HPDE6-E6E7 (cell line): ENCODE measurements at regions not wholly inside any gene's neighbourhood (a gene's known extent, or its start where the extent isn't known, plus 50 kb on each side); places are given as distances from the start of the nearest gene placed in this dataset.

Experiments used
- DNase-seq: peaks from one replicate; pipeline ENCODE4 v3.0.0; 2011; ENCODE audit warnings: missing footprints; ENCODE audit errors: extremely low spot score

DNA sequence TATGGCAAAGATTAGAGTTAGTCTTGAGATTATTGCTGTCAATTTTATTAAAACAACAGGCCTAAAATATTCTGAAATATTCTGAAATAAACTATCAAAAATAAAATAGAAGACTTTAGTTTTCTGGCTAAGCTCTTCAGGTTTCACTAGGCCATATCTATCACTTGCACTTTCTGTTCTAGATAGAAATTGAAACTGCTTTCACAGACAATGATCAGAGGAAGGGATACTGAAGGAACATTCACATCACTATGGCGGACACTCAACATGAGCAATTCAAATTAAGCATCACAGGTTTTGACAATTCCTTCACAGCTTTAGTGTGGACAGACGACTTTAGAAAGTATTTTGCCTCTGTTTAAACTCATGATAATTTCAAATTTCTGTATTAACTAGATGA, 586.4 kb upstream of the REG3G start:
- no peak for DNase-seq

GRCh38 chr2:78455586-78455985, 569.9 kb upstream of the REG3G start:
- no peak for DNase-seq

DNA sequence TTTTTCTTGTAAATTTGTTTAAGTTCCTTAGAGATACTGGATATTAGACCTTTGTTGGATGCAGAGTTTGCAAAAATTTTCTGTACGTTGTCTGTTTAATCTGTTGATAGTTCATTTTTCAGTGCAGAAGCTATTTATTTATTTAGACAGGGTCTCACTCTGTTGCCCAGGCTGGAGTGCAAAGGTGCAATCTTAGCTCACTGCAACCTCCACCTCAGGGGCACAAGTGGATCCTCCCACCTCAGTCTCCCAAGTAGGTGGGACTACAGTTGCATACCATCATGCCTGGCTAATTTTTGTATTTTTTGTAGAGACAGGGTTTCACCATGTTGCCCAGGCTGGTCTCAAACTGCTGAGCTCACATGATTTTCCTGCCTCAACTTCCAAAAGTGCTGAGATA, 568.2 kb upstream of the REG3G start:
- no peak for DNase-seq

- no peak for DNase-seq
These were observed 559.8 kb upstream of the REG3G start for GRCh38 chr2:78465707-78466106.

DNA sequence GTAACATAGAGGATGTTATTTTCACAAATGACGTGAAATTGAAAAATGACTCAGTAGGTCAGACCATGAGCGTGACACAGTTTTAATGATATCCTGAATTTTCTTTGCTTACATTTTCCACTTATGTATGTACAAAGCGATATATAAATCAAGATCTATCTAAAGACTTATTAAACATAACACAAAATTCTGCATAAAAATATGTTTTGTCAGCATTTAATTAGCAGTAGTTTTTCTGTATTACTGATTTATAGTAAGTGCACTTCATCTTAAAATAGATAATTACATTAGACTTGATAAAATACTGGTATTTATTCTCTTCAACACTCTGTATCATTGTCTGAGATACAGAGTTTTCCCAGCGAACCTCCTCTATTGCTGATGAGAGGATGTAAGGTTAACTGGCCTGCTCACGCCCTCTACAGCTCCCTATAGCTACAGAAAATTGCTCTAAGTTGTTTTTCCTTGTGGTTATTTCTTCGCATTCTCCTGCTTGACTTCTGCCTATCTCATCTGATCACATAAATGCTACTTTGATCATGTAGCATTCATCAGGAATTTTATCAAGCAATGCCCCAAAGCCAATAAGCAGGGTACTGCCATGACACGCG, 548.8 kb upstream of the REG3G start:
- no peak for DNase-seq

GRCh38 chr2:78486565-78486964, 538.9 kb upstream of the REG3G start:
- DNase-seq, result no peak

DNA sequence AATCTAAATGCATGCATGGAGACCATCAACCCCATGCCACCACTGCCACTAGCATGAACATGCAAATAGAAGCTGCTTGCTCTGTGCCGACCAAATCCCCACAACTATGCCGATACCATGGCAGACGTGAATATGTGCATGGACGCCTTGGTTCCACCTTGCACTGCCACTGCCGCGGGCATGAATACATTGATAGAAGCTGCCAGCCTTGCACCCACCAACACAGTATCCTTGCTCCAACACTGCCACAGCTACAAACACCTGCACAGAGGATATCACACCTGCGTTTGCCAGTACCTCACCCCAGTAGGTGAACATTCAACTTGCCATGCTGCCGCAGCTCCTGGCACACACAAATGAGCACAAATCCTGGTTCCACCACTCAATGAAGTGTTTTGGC, 527.4 kb upstream of the REG3G start:
- DNase-seq, result no peak

- no peak for DNase-seq
These were observed 519.2 kb upstream of the REG3G start for GRCh38 chr2:78506301-78506700.

GRCh38 chr2:78521938-78522337, 503.6 kb upstream of the REG3G start:
- DNase-seq, result no peak

- no peak for DNase-seq
These were observed 492.6 kb upstream of the REG3G start for GRCh38 chr2:78532762-78533379.

DNA sequence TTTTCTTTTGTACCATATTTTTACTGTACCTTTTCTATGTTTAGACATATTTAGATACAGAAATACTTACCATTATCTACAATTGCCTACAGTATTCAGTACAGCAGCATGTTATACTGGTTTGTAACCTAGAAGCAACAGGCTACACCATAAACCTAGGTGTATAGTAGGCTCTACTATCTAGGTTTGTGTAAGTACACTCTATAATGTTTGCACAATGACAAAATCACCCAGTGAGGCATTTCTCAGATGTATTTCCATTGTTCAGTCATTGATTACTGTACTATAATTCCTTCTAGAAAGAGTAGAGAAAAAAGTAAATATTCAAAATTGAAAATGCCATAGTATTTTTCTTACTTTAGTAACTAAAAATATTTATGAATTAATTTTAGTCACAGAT, 490.1 kb upstream of the REG3G start:
- DNase-seq, result no peak

GRCh38 chr2:78538322-78538721, 487.2 kb upstream of the REG3G start:
- no peak for DNase-seq

DNA sequence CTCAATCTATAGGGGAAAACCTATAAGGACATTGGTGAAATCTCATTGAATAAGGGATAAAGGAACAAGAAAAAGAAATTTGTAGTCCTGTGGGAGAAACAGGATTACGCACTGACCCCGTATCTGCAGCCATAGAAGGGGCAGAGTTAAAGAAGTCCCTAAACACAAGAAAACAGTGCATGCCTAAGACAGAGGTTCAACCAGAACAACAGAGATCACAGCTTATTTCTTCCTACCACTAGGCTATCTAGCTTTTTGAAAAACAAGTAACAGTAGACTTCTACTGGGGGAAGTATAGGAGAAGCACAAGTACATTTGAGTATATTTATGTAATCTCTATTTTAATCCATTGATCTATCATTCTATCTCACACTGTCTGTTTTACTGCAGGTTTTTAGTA, 485.2 kb upstream of the REG3G start:
- no peak for DNase-seq

DNA sequence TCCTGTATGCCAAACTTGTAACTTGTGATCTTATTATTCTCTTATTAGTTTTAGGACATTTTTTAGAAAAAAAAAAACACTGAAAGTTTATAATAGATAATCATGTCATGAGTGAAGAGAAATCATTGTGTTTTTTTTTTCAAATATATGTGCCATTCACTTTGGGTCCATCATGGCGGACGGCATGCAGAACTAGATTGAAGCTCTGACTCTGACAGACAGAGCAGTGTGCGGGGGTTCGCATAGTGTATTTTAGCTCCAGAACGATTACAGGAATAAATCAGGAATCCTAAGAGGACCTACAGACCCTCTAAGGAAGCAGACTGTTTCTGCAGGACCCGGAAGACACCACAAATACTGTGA, 484.4 kb upstream of the REG3G start:
- no peak for DNase-seq

DNA sequence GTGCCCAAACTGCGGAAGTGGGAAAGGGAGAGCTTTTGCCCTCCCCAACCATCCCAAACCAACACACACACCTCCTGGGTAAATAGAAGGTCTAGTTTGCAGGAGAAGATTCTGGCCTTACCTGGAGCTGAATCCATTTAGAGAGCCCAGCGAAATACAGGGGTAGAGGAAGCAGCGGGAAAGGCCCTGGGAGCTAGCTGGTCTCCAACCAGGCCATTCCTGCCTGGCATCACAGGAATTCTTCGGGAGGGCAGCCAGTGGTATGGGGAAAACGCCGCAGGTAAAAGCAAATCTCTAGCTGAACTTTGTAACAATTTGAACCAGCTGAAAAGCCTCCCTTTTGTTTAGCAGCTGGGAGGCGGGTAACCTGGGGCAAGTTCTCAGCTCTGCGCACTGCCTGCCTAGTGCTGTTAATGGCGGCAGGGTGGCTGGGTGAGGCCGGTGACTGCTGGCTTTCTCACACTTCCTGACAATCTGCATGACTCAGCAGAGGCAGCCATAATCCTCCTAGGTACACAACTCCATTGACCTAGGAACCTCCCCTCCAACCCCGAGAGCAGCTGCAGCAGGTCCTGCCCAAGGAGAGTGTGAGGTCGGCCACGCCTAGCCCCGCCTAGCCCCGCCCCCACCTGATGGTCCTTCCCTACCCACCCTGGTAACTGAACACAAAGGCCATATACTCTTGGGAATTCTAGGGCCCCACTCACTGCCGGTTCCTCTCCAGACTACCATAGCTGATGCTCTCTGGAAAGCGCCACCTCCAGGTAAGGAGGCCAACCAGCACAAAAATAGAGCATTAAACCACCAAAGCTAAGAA, 483.8 kb upstream of the REG3G start:
- no peak for DNase-seq

DNA sequence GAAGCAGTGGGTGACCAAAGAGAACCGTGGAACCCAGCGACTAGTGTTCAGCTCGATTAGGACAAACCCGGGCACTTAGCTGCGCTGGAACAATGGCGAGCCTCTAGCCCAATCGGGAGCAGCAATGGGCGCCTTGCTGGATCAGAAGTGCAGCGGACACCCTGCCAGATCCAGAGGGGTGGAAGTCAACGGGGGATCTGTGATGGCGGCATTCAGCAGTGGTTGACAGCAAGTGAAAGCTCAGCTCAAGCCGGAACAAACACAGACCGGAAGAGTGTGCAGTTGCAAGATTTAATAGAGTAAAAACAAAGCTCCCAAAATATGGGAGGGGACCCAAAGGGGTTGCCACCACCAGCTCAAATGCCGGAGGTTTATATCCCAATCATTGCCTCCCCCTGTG, 478.7 kb upstream of the REG3G start:
- DNase-seq, result no peak

DNA sequence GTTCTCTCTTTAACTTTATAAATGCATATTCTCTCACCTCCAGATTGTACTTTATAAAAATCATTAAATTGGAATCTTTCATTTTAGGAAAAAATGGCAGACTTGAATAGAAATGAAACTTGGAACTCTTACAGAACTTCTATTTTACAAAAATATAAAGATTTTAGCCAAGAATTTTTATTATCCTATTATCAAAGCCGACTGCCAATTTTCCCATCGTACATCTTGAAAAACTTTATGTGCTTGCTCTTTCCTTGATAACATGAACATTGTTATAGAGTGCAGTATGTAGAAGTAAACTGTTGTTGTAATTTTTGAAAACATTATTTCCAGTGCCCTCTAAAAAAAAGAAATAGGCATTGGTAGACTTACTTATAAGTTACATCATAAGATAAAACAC, 475.7 kb upstream of the REG3G start:
- no peak for DNase-seq

DNA sequence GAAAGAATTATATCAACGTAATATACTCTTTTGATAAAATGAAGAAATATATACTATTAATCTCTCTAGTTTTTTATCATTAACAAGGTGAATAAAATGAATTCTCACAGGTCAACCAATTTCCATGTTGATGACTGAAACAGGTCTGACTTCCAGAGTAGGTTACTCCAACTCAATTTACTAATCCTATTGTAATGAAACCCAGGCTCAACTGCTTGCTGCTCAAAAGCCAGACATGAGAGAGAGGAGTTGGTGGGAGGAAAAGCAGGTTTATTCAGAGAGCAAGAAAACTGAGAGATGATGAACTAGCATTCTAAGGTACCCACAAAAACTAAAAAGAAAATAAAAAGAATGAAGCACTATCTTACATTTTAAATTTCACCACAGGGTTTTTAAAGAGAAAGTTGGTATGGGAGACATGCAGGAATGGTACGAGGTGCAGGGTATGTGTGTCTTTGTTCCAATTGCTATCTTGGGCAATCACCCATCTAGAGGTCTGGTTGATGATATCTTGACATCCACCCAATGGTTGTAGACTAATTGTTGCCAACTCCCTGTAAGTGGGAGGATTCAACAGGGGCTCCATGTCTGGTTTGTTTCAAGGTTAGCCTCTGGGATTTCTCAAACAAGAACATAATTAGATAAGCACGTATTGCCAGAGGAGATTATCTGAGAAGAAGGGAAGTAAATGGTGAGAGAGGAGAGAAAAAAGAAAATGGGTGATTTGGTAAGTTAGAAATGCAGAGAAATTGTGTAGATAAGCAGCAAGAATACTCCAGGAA, 471.4 kb upstream of the REG3G start:
- no peak for DNase-seq

DNA sequence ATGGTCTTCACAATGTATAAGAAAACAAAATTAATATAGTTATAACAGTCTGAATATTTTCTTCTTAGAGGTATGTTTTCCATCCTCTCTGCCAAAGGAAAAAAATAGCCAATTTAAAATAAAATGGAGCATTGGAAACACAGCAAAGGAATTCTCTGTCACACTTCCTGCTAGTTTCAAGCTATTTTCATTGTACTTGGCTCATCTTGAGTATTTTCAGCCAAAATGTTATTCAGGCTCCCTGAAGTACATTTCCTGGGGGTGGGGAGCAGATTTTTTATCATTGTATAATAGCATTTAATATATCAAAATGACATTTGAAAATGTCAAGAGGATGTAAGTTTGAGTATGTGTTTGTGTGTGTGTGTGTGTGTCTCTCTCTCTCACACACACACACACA, 463.6 kb upstream of the REG3G start:
- no peak for DNase-seq

- DNase-seq, result no peak
These were observed 460.8 kb upstream of the REG3G start for GRCh38 chr2:78564666-78565065.

DNA sequence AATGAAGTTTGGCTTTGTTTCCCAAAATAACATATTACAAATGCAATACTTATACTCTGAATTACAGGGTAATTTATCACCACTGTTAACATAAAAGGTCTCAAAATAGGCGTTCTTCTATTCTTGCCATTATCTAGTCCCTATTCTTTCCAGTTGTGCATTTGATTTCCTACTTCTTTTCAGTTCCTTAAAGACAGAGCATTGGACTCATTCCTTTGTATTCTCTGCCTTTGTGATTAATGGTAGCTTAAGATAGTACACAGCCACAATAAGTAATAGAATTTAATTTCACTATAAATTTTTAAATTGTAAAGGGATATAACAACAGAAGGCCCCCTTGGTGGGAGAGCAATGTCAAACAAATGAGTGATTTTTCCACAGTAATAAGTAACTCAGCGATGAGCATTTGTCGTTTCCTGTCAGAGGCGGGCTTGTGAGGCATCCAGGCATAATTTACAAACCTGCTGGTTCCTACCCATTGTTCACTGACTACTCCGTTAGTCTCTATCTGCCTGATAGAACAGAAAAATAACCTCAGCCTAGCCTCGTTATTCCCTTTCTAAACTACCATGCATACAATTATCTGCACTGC, 456.6 kb upstream of the REG3G start:
- DNase-seq, result no peak

DNA sequence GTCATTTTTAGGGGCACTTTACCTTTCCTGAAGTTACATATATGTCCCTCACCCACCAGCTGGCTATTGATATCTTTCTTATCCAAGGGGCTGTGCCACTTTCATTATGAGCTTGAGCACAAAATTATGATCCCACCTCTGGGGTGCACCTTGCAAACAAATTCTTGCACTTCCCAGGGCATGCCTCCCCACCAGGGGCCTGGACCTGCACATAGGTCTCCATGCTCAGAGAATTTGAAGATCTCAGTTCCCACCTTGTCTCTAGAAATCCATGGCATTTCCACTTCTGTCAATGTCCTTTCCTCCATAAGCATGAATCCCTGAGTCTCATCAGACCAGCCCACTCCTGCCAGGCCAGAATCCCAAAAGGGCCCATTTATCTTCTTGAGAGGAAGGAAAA, 449.1 kb upstream of the REG3G start:
- DNase-seq, result no peak
